Activated naive CD4-positive, alpha-beta T cell treated with anti-CD3 and anti-CD28 coated beads, Interleukin-2, amount 50 U/mL, for 72 hours (primary cell): ENCODE measurements at regions not wholly inside any gene's neighbourhood (a gene's known extent, or its start where the extent isn't known, plus 50 kb on each side); places are given as distances from the start of the nearest gene placed in this dataset.
A peak's percentile ranks its signal among the peaks of the same experiment; 100 is the strongest.

ENCODE experiments used
- ATAC-seq, 2 donors: fragments of 150-1000 bp; cut with Tn5 transposase; 2 replicates each; pipeline ENCODE4 v1.10.0; 2021; ENCODE audit warnings: mild to moderate bottlenecking in 2 of 2, moderate library complexity in 2 of 2
- DNase-seq, 2 donors: peaks; one replicate each; pipeline ENCODE4 v3.0.0; 2021 to 2022; ENCODE audit warnings: low spot score in 2 of 2
- H3K27ac Mint-ChIP-seq, 2 donors: one replicate each; pipeline ENCODE4 v1.8.0; 2022; ENCODE audit warnings: mild to moderate bottlenecking in 2 of 2, mixed read lengths in 2 of 2
- H3K36me3 Mint-ChIP-seq, 2 donors: one replicate each; pipeline ENCODE4 v1.8.0; 2022; ENCODE audit warnings: mixed read lengths in 2 of 2
- H3K9me3 Mint-ChIP-seq, 2 donors: one replicate each; pipeline ENCODE4 v1.8.0; 2022; ENCODE audit warnings: mixed read lengths in 2 of 2

DNA sequence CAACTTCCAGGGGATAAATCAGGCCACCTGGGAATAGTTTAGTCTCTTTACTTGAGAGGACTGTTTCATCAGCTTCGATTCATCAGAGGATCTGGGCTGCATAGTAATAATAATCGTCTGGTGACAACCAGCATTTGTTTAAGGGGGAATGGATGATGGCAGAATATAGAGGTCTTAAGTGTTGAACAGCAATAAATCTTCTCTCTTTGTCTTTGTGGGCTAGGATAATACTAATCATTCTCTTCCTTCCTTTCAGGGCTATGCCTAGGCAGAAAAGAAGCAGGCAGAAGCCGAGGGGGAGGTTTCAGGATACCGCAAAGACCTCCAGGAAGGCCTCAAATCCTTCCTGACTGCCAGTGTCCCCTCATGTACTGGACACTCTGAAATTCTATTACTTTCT lies 150.4 kb upstream of the GAREM1 start:
- no peaks in the 10 kb centered on the region for H3K36me3 Mint-ChIP-seq
- no peak overlapping the region for H3K27ac Mint-ChIP-seq
- no peak for ATAC-seq
- no peak for DNase-seq
- H3K9me3 Mint-ChIP-seq = no peaks in the 10 kb centered on the region

DNA sequence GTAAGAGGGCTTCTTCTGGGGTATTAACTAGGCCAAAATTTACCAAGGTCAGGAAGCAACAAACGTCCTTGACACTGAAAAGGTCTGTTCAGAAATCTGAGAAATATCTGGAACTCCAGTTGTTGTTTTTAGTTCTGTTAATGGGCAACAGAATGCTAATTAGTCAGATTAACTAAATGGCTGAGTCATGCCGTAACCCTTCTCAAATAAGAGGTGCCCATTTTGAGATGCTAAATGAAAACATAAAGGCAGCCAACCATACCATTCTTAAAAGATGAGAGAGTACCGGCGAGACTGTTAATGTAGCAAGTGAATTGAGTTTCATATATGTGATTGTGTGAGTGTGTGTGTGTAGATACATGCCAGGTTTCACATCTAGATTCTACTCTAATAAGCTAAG lies 147.9 kb upstream of the GAREM1 start:
- ATAC-seq (no peak), DNase-seq (no peak)
- Mint-ChIP-seq H3K36me3 (no peaks in the 10 kb centered on the region), H3K9me3 (no peaks in the 10 kb centered on the region), H3K27ac (no peak overlapping the region)

DNA sequence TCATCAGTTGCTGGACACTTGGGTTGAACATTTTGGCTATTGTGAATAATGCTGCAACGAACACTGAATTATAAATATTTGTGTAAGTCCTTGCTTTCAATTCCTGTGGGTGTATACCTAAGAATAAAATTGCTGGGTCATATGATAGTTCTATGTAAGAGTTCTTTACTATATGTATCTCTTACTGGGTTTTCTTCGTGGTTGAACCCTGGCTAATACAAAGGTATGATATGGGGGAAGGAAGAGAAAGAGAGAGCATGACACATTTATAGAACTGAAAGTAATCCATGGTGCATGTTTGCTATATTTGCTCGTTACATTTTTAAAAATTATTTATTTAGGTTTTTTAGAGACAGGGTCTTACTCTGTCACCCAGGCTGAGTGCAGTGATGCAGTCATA lies 143.1 kb upstream of the GAREM1 start:
- H3K27ac Mint-ChIP-seq = no peak overlapping the region
- H3K9me3 Mint-ChIP-seq = no peaks in the 10 kb centered on the region
- ATAC-seq = no peak
- no peaks in the 10 kb centered on the region for H3K36me3 Mint-ChIP-seq
- no peak for DNase-seq

DNA sequence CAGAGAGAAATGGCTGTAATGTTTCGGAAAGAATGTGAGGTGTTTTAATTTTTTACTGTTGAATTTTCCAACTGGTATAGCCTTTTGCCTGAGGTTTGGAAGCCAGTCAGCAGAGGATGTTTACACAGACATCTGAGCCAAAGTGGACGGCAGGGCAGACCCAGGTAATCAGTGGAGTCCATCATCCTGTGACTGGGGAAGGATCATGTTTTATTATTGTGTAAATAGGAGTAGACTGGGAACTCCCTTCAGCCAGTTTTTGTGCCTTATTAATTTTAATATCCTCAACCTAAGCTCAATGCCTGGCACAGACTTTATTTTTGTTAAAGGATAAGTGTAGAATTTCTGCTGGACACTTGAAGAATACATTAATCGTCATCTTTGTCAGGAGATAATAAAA lies 142.0 kb upstream of the GAREM1 start:
- H3K36me3 Mint-ChIP-seq = no peaks in the 10 kb centered on the region
- H3K9me3 Mint-ChIP-seq = no peaks in the 10 kb centered on the region

DNA sequence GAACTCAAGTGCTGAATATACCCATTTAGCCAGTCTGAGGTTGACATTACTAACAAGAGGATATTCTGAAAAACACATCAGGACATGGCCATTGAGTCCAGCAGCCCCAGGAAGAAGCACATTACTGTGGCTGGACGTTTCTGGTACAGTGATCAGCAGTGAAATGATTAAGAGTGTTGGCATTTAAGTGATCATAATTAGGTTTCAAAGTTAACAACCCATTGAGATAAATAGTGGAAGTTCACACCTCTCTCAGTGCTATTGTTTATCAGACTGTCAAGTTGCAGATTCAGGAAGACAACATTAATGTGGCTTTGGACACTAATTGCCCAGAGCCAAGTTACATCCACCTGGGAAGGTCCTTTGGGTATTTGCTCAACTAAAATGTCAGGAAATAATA lies 139.5 kb upstream of the GAREM1 start:
- no peak for ATAC-seq
- H3K9me3 Mint-ChIP-seq = no peaks in the 10 kb centered on the region
- H3K36me3 Mint-ChIP-seq = no peaks in the 10 kb centered on the region
- no peak for DNase-seq
- H3K27ac Mint-ChIP-seq = no peak overlapping the region

More for the DNA sequence above, 142.0 kb upstream of the GAREM1 start:
- H3K27ac Mint-ChIP-seq = no peak overlapping the region
- DNase-seq (no peak), ATAC-seq (no peak)

DNA sequence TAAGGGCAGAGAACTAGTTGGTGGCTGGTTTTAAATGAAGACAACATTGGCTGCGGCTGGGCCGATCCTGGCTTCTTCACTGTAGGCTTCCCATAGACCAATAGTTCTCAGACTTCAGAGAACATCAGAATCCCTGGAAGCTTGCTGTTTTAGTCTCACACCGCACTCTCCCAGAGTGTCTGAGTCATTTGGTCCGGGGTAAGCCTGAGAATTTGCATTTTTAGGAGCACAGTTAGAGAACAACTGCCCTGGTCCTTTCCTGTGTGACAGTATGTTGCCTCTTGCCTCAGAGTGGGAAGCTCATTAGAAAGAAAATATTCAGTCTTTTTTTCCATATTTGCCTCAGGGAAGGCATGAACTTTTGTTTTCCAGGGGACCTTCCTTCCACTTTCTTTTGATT lies 137.1 kb upstream of the GAREM1 start:
- no peaks in the 10 kb centered on the region for H3K9me3 Mint-ChIP-seq
- DNase-seq (no peak), ATAC-seq (no peak)
- no peak overlapping the region for H3K27ac Mint-ChIP-seq
- H3K36me3 Mint-ChIP-seq = no peaks in the 10 kb centered on the region

DNA sequence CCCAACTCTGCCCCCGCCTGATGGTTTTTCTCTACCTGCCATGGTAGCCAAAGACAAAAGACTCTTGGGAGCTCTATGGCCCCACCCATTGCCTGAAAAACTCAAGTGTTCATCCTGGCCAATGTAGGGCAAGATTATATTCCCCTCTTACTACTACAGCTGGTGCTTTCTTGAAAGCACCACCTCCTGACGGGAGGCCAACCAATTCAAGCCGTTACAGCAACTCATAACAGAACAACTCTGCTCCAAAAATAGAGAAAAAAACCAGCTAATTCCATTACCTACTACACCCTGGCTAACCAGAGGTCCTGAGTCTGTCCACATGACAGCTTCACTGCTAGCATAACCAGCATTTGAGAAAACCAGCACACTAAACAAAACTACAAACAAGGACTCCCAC lies 127.5 kb upstream of the GAREM1 start:
- peaks cover 0 to 5% of the 10 kb centered on the region in 2 donors for H3K36me3 Mint-ChIP-seq
- peaks cover 0 to 5% of the 10 kb centered on the region in 2 donors for H3K9me3 Mint-ChIP-seq
- DNase-seq (no peak), ATAC-seq (no peak)
- no peak overlapping the region for H3K27ac Mint-ChIP-seq

DNA sequence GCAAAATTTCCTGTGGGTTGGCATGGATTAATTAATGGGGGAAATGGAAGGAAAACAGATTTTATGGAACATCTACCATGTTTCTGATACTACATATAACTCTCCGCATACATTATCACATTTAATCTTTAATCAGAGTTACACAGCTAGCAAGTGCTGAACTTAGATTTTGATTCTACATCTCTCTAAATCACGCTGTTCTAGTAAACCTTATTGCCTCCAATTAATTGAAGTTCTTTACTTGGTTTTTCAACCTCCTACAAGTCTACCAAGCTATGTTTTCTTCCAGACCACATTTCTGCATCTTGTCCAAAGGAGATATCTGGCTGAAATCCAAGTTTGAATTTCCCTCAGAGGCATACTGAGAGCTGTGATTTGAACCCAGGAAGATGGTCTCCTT lies 125.8 kb upstream of the GAREM1 start:
- Mint-ChIP-seq H3K27ac (no peak overlapping the region), H3K9me3 (peaks cover 0 to 5% of the 10 kb centered on the region in 2 donors), H3K36me3 (peaks cover 0 to 5% of the 10 kb centered on the region in 2 donors)
- no peak for DNase-seq
- no peak for ATAC-seq

DNA sequence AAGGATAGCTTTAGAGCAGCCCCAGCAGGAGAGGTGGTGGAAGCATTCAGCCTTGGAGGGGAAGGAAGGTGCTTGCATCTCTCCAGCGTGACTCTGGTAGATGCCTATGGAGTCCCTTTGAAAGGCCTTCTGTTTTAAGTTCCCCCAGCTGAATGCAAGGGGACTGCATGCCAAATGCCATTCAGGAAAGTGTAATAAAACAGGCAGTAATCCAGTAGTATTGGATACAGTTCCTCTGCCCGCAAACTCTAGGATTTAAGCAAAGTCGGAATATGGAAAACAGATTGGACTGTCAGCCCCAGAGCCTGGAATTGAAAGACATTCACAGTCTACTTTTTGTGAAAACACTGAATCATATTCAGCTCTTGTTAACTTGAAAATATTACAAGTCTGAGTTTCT lies 125.2 kb upstream of the GAREM1 start:
- DNase-seq = no peak
- peaks cover 0 to 5% of the 10 kb centered on the region in 2 donors for H3K9me3 Mint-ChIP-seq
- H3K36me3 Mint-ChIP-seq = peaks cover 0 to 5% of the 10 kb centered on the region in 2 donors
- H3K27ac Mint-ChIP-seq = no peak overlapping the region
- no peak for ATAC-seq

DNA sequence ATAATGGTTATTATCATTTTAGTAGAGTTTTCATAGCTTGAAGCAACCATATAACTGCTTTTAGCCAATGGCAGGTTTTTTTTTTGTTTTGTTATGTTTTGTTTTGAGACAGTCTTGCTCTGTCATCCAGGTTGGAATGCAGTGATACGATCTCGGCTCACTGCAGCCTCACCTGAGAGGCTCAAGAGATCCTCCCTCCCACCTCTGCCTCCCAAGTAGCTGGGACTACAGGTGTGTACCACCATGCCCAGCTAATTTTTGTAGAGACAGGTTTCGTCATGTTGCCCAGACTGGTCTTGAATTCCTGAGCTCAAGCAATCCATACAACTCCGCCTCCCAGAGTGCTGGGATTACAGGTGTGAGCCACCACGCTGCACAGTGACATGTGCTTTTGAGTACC lies 117.5 kb upstream of the GAREM1 start:
- H3K36me3 Mint-ChIP-seq = no peaks in the 10 kb centered on the region
- ATAC-seq (no peak), DNase-seq (no peak)
- H3K27ac Mint-ChIP-seq = no peak overlapping the region
- H3K9me3 Mint-ChIP-seq = peaks cover 0 to 4% of the 10 kb centered on the region in 2 donors

DNA sequence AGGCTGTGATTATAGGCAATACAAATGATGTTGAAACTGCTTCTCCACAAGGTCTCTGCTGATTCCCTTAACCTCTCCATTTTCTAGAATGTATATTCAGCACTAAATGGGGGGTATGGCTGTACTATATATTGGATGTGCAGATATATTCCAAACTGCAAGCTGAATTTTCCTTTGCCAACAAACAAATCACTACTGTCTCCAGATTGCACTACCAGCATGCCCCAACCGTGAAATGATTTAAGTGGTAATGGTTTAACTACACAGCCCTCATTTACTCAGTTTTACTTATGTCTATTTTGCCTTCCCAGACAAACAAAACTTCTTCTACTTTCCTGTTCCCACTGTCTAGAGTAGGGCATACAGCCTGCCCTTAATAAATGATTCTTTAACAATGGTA lies 112.7 kb upstream of the GAREM1 start:
- ATAC-seq (no peak), DNase-seq (no peak)
- no peak overlapping the region for H3K27ac Mint-ChIP-seq
- H3K36me3 Mint-ChIP-seq = no peaks in the 10 kb centered on the region
- no peaks in the 10 kb centered on the region for H3K9me3 Mint-ChIP-seq

DNA sequence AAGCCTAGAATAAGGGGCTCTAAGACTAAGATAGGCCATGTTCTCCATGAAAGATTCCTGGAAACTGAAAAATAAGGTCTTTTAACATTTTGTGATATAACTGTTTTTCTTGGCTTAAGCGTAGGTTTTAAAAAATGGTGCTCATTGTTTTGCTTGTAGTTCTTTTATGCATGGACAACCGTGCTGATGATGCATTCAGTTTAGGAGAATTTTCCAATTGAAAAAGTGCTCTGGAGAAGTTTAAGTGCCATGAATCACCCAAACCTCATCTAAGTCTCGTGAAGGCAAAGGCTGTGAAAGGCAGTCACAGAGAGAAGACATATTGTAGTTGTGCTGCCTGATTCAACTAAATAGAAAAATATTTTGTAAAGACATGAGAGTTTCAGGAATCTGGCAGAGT lies 111.8 kb upstream of the GAREM1 start:
- H3K27ac Mint-ChIP-seq = no peak overlapping the region
- no peaks in the 10 kb centered on the region for H3K36me3 Mint-ChIP-seq
- ATAC-seq = no peak

DNA sequence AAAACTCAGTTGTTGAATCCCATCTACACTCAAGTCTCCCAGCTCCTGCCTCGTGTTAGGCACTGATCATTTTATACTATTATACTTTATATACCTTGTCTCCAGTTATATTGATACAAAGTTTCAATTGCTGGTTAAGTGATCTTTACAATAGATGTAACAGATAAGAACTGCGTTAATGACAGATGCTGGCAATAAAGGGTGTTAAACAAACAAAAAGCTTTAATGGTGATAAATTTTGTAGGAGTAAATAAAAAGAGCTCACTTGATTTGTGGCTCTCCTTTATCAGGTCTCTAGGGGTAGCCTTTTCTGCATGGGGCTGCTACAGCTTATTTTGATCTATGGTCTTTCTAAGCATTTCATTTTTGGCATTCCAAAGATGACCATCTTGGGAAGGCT lies 106.9 kb upstream of the GAREM1 start:
- H3K27ac Mint-ChIP-seq = no peak overlapping the region
- no peaks in the 10 kb centered on the region for H3K9me3 Mint-ChIP-seq
- no peaks in the 10 kb centered on the region for H3K36me3 Mint-ChIP-seq
- DNase-seq = no peak
- no peak for ATAC-seq

More for the DNA sequence above, 111.8 kb upstream of the GAREM1 start:
- no peak for DNase-seq
- no peaks in the 10 kb centered on the region for H3K9me3 Mint-ChIP-seq

DNA sequence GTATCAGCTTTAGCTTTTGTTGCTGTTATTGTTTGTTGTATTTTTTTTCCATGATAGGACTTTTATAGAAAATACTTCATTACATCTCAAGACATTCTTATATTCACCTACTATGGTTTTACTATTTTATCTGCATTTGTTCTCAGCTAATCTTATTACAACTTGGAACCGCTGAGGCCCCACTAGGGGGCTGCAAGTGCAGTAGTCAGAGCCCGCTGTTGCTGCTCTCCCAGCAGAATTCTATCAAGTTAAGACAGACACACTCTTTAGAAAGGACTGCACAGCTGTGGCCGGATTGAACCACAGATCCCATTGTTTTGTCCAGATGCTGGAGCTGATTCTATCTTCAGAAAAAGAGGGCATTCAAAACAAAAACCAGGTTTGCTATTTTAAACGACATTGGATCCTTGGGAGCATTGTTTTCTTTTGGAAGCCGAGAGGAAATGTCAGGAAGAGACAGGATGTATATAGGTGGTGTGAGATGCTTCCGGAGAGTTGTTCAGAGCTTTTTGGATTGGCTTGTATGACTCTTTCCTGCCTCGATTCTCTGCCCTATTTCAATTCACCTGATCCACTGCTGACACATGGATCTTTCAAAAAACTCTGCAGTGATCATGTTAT lies 105.7 kb upstream of the GAREM1 start:
- ATAC-seq (no peak), DNase-seq (no peak)
- Mint-ChIP-seq H3K27ac (no peak overlapping the region), H3K36me3 (no peaks in the 10 kb centered on the region), H3K9me3 (no peaks in the 10 kb centered on the region)

DNA sequence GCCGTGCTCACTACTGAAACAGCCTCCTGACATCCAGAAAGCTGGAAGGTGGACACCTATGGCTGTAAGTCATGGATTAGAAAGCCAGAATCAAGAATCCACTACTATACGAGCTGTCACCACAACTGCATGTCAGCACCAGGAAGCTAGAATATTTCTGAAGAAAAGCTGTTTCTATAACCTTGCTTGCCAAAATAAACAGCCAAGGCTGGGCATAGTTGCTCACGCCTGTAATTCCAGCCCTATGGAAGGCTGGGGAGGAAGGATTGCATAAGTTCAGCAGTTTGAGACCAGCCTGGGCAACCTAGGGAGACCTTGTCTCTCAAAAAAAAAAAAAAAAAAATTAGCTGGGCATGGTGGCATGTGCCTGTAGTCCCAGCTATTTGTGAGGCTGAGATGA lies 96.3 kb upstream of the GAREM1 start:
- no peak for DNase-seq
- no peak for ATAC-seq
- H3K36me3 Mint-ChIP-seq = no peaks in the 10 kb centered on the region
- no peaks in the 10 kb centered on the region for H3K9me3 Mint-ChIP-seq
- H3K27ac Mint-ChIP-seq = no peak overlapping the region

DNA sequence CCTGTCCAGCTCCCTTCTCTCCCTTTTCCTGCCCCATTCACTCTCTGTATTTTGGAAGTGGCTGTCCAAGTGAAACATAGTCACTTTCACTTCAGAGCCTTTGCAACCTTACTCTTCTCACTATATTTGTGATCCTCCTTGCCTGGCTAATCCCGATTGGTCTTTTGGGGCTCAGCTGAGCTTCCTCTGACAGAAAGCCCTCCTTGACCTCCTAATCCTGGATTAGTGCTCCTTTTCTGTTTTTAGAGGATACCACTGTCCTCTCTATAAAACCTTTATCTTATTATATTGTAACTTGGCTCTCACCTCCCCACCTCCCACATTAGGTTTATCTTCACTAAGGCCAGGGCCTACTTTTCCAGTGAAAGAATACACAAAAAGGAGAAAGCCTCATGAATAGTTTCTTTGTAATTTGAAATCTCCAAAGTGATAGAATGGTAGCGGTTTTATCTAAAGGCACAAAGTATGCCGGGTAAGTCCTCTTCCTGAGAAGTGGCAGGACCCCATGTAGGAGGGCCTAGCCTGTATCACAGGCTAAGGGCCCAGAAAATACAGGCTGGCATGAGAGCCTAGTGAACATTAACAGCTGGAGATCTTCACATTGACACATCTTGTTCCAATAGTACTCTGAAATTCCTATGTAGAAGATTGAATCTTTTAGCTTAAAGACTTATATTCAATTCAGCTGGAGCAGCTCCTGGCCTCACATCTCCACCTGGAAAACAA lies 83.1 kb upstream of the GAREM1 start:
- ATAC-seq = no peak
- Mint-ChIP-seq H3K36me3 (no peaks in the 10 kb centered on the region), H3K27ac (no peak overlapping the region), H3K9me3 (no peaks in the 10 kb centered on the region)
- DNase-seq = no peak

DNA sequence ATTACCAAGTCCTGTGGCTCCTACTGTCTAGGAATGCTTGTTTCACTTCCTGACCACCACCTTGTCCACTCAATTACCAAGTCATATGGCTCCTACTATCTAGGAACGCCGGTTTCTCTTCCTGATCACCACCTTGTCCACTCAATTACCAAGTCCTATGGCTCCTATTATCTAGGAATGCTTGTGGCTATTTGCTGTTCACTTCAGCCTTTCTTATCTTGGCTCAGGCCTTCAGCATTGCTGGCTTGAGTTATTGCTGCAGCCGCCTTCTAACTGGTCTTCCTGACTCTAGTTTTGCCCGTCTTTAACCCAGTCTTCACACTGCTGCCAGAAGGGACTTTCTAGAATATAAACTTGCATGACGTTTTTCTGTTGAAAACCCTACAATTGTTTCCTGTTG lies 82.5 kb upstream of the GAREM1 start:
- ATAC-seq (no peak), DNase-seq (no peak)
- Mint-ChIP-seq H3K36me3 (no peaks in the 10 kb centered on the region), H3K9me3 (no peaks in the 10 kb centered on the region), H3K27ac (no peak overlapping the region)

DNA sequence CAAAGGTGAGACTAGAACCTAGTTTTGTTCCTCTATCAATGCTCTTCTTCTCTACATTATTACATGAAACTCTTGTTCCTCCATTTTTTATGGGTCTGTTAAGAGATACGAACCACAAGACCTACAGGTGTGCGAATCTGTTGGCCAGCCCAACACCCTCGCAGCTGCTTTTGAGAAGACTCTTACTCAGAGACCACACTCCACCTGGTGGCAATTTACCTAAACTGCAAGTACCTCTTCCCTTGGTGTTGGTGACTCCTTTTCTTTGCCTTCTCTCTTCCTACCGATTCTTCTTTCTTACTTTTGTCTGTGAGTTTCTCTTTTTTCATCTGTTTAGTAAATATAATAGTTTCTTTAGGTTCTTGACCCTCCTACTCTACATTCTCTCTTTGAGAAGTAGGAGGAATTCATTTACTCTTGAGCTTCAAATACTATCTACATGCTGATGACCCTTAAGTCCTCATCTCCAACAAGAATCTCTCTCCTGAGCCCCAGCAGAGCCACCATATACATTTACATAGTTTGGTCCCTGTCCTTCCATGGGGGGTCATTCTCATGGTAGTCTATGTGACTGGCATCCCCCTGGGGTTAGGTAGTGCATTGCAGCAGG lies 81.8 kb upstream of the GAREM1 start:
- Mint-ChIP-seq H3K36me3 (no peaks in the 10 kb centered on the region), H3K9me3 (no peaks in the 10 kb centered on the region), H3K27ac (no peak overlapping the region)
- peak; percentile 70 to 79 for ATAC-seq
- DNase-seq = peak in 1 of 2 donors; percentile 59
